K562 (cell line): ENCODE measurements at regions not wholly inside any gene's neighbourhood (a gene's known extent, or its start where the extent isn't known, plus 50 kb on each side); places are given as distances from the start of the nearest gene placed in this dataset.

Source experiments
- CEBPB ChIP-seq: fragments of 450-650 bp; IDR thresholded peaks from 2 replicates; pipeline ENCODE4 v1.6.1; 2016; ENCODE audit warnings: missing genetic modification characterization, missing compliant biosample characterization
- EGR1 ChIP-seq: fragments of 450-650 bp; conservative IDR thresholded peaks from 2 replicates; pipeline ENCODE4 v1.6.1; 2017; ENCODE audit warnings: mild to moderate bottlenecking
- TF ChIP-seq, protein P1 (sequence below): sonication (generic); formaldehyde crosslinking; IDR thresholded peaks from 2 replicates; pipeline ENCODE4 v1.8.0; 2022; ENCODE audit warnings: mild to moderate bottlenecking, missing genetic modification reagents
- TF ChIP-seq, protein P2 (sequence below), 3 experiments: IDR thresholded peaks in 2 of 3; conservative IDR thresholded peaks in 1 of 3; 2 replicates each; pipeline ENCODE4 v1.5.1; 2011 to 2012; ENCODE audit warnings: low read length in 3 of 3, mild to moderate bottlenecking in 3 of 3, control low read depth in 2 of 3, improper control_type of control experiment in 1 of 3, inconsistent platforms in 1 of 3, low read depth in 1 of 3, mixed read lengths in 1 of 3, moderate library complexity in 1 of 3; ENCODE audit not compliant: insufficient read depth in 2 of 3

DNA sequence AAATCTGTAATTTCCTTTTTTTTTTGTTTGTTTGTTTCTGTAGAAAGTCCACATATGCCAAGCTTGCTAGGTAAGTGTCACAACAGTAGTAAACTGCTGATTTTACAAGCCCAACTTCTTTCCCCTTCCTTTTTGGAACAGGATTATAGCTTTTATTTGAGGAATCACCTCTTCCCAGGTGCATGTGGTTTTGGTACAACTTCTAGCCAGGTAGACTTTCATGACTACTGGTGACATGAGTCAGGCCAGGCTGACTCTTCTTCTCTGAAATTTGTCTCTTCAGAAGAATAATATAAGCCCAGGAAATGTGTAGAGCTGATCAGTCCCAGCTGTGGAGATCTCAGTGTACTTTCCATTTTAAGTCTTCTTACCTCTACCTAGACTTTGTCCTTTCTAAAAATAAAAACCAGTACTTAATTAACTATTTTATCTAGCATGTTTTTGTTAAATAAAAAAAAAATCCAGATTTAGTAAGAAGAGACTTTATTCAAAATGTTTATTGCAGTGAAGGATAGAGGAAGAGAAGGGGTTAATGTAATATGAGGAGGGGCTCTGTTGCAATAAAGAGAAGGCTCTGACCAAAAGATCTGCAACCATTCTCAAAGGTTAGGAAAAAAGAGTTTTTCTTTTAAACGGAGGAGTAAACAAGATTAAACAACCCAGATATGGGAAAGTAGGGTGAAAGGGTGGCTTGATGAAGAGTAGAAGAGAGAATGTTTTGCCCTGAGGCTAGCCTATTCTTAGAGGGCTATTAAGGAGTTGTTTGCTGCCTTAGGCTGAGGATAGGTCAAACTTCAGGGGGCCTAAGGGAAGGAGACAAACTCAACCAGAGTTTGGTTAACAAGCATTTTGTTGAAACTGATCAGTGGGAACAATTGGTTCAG is 664.2 kb downstream of the SORCS1 start:
- TF ChIP-seq, protein P1, sequence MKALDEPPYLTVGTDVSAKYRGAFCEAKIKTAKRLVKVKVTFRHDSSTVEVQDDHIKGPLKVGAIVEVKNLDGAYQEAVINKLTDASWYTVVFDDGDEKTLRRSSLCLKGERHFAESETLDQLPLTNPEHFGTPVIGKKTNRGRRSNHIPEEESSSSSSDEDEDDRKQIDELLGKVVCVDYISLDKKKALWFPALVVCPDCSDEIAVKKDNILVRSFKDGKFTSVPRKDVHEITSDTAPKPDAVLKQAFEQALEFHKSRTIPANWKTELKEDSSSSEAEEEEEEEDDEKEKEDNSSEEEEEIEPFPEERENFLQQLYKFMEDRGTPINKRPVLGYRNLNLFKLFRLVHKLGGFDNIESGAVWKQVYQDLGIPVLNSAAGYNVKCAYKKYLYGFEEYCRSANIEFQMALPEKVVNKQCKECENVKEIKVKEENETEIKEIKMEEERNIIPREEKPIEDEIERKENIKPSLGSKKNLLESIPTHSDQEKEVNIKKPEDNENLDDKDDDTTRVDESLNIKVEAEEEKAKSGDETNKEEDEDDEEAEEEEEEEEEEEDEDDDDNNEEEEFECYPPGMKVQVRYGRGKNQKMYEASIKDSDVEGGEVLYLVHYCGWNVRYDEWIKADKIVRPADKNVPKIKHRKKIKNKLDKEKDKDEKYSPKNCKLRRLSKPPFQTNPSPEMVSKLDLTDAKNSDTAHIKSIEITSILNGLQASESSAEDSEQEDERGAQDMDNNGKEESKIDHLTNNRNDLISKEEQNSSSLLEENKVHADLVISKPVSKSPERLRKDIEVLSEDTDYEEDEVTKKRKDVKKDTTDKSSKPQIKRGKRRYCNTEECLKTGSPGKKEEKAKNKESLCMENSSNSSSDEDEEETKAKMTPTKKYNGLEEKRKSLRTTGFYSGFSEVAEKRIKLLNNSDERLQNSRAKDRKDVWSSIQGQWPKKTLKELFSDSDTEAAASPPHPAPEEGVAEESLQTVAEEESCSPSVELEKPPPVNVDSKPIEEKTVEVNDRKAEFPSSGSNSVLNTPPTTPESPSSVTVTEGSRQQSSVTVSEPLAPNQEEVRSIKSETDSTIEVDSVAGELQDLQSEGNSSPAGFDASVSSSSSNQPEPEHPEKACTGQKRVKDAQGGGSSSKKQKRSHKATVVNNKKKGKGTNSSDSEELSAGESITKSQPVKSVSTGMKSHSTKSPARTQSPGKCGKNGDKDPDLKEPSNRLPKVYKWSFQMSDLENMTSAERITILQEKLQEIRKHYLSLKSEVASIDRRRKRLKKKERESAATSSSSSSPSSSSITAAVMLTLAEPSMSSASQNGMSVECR (CRISPR knock-in tag), result no peak
- TF ChIP-seq, protein P2, sequence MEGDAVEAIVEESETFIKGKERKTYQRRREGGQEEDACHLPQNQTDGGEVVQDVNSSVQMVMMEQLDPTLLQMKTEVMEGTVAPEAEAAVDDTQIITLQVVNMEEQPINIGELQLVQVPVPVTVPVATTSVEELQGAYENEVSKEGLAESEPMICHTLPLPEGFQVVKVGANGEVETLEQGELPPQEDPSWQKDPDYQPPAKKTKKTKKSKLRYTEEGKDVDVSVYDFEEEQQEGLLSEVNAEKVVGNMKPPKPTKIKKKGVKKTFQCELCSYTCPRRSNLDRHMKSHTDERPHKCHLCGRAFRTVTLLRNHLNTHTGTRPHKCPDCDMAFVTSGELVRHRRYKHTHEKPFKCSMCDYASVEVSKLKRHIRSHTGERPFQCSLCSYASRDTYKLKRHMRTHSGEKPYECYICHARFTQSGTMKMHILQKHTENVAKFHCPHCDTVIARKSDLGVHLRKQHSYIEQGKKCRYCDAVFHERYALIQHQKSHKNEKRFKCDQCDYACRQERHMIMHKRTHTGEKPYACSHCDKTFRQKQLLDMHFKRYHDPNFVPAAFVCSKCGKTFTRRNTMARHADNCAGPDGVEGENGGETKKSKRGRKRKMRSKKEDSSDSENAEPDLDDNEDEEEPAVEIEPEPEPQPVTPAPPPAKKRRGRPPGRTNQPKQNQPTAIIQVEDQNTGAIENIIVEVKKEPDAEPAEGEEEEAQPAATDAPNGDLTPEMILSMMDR (IDR thresholded peaks at IDR 0.05 in 2 of 3, conservative IDR thresholded peaks at IDR 0.05 in 1 of 3; ENCODE audit: insufficient read depth in 2 of 3, low read depth in 1 of 3, low read length in 3 of 3), result no peak
- TF ChIP-seq CEBPB (tag) (no peak), EGR1 (no peak)
